GM21619 (cell line): ENCODE measurements at regions not wholly inside any gene's neighbourhood (a gene's known extent, or its start where the extent isn't known, plus 50 kb on each side); places are given as distances from the start of the nearest gene placed in this dataset.

Experiments used
- ATAC-seq: cut with Tn5 transposase; IDR thresholded peaks from one replicate; pipeline ENCODE4 v1.9.1; 2021; ENCODE audit not compliant: unreplicated experiment

GRCh38 chr4:124540014-124540413, 172.5 kb downstream of the ANKRD50 start:
- ATAC-seq, result no peak

- ATAC-seq, result no peak
Observed at GRCh38 chr4:124541652-124542420, 170.7 kb downstream of the ANKRD50 start.

- no peak for ATAC-seq
Observed at GRCh38 chr4:124555959-124556358, 156.6 kb downstream of the ANKRD50 start.

GRCh38 chr4:124564121-124564520, 148.4 kb downstream of the ANKRD50 start:
- ATAC-seq, result no peak

- no peak for ATAC-seq
Observed at GRCh38 chr4:124565371-124565770, 147.2 kb downstream of the ANKRD50 start.

GRCh38 chr4:124566030-124566429, 146.5 kb downstream of the ANKRD50 start:
- no peak for ATAC-seq

- no peak for ATAC-seq
Observed at GRCh38 chr4:124573056-124573455, 139.5 kb downstream of the ANKRD50 start.

GRCh38 chr4:124579896-124580295, 132.6 kb downstream of the ANKRD50 start:
- ATAC-seq, result no peak

GRCh38 chr4:124583797-124584196, 128.7 kb downstream of the ANKRD50 start:
- ATAC-seq, result no peak

- no peak for ATAC-seq
Observed at GRCh38 chr4:124589786-124590185, 122.7 kb downstream of the ANKRD50 start.

GRCh38 chr4:124590480-124590879, 122.1 kb downstream of the ANKRD50 start:
- no peak for ATAC-seq

GRCh38 chr4:124591637-124592036, 120.9 kb downstream of the ANKRD50 start:
- no peak for ATAC-seq

GRCh38 chr4:124593494-124593893, 119.0 kb downstream of the ANKRD50 start:
- ATAC-seq, result no peak

GRCh38 chr4:124594945-124595344, 117.6 kb downstream of the ANKRD50 start:
- ATAC-seq, result no peak

- no peak for ATAC-seq
Observed at GRCh38 chr4:124596816-124597215, 115.7 kb downstream of the ANKRD50 start.

- ATAC-seq, result no peak
Observed at GRCh38 chr4:124610211-124610610, 102.3 kb downstream of the ANKRD50 start.
